Dermis blood vessel endothelial cell (primary cell): ENCODE measurements at regions not wholly inside any gene's neighbourhood (a gene's known extent, or its start where the extent isn't known, plus 50 kb on each side); places are given as distances from the start of the nearest gene placed in this dataset.

Experiments used
- DNase-seq: peaks from one replicate; pipeline ENCODE4 v3.0.0; 2010

GRCh38 chr1:4598561-4598960 lies 55.8 kb upstream of the AJAP1 start:
- DNase-seq, result no peak

DNA sequence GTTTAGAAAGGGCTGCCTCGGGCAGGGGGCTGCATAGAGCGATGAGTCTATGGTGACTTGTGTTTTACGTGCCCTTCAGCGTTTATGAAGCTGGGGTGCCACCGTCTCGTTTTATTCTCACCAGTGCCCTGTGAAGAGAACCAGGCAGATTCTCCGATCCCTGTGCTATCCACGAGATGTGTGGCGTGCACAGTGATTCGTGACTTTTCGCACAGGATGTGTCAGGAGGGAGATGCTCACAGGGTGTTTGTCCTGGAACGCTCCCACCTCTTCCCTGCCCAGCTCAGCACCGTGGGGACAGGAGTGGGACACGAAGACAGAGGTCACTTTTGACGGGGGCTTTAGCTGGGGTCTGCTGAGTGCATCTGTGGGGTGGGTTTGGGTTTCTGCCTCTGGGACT lies 54.9 kb upstream of the AJAP1 start:
- no peak for DNase-seq

DNA sequence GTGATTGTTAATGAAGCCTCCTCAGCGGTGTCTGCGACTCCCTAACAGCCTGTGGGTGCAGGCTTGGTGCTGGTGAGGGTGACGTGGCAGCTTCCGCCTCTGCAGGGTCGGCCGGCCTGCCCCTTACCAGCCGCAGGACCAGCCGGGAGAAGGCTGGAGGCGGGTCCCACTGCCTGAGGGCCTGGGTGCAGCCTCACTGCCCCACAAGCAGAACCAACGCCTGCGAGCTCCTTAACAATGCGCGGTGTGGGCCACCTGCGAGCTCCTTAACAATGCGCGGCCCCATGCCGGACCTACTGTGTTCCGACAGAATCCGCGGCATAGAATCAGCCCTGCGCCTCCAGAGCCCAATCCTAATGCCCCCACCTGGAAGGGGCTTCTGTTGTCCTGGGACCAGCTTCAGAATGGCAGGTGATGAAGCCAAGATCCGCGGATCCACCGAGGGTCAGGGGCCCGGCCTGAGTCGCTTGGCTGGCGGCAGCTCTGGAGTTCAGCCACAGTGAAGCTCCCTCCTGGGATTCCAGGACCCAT lies 54.4 kb upstream of the AJAP1 start:
- DNase-seq, result no peak

DNA sequence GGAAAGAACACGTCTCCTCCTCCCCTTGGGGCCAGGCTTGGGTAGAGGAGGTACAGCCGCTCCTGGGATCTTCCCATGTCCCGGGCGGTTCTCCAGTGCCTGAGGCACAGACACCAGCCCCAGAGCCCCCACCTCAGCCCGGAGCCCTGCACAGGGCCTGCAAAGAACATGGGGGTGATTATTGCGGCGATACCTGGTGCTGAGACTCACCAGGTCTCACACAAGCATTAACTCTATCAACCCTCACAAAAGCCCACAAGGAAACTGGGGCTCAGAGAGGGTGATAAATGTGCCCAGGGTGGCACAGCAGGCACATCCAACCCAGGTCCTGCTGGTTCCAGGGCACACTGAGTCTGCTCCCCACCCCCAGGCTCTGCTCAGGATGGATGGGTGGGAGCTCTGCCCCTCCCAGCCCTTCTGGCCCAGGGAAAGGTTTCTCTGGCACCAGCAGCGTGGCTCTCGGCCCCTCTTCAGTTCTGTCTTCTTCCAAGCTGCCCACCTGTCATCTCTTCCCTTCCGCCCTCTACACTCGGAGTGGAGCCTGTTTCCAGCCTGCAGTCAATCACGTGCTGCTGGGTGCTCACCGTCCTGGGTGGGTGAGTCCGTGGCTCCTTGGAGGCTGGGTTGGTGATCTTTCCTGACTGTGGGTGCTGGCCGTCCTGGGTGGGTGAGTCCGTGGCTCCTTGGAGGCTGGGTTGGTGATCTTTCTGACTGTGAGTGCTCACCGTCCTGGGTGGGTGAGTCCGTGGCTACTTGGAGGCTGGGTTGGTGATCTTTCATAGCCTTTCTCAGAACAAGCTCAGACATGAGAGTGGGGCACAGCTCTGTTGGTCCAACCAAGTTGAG lies 53.6 kb upstream of the AJAP1 start:
- no peak for DNase-seq

DNA sequence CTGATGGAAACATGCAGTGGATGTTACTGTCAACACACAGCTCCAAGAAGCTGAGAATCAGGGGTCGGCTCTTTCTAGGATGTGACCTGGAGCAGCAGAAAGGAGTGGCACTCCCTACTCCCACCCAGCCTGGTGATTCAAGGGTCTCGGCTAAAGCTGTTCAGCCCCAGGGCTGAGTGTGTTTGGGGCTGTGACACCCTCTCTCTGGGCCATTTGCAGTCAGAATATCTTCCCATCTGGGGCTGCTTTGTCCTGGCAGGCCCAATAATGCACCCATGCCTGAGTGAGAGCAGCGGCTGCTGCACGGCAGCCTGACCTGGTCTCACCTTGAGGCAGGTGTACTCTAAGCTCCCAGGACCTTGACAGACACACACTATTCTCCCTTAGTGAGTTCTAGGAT lies 52.5 kb upstream of the AJAP1 start:
- no peak for DNase-seq

DNA sequence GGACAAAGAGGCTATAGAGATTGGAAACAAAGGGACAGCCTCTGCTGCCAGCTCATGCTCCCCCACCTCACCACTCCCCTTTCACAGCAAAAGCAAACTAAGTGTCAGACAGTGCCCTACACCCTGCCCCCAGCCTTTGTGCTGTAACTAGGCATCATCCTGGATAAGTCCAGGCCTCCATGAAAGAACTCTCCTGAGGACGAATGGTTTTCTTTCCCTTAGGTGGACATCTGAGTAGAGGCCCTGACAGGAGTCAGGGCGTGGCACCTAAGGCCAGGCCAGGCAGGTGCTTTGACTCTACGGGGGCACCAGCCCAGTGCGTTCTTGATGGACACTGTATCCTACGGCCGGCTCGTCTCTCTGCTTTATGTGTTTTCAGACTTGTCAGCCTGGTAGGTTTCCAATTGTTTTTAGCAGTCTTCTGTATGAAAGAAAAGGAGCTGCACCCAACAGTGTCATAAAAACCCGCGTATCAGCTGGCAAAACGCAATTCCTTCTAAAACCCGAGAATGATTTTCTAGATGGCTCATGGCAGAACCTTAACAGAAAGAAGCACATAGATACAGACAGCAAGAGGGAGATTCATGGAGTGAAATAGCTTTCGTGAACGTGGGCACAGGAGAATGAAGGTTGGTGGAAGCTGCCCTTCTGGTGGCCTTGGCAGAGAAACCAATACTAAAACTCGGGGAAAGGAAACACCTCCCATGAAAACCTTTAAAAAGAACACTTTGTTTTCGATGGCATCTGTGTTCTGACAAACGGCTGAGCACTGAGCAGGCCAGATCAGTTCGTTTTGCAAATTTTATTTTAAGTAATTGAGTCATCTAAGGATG lies 51.7 kb upstream of the AJAP1 start:
- no peak for DNase-seq

GRCh38 chr1:4603295-4604110 lies 50.9 kb upstream of the AJAP1 start:
- no peak for DNase-seq
